Natural killer cell (primary cell): ENCODE measurements at regions not wholly inside any gene's neighbourhood (a gene's known extent, or its start where the extent isn't known, plus 50 kb on each side); places are given as distances from the start of the nearest gene placed in this dataset.

Source experiments
- ATAC-seq, 3 donors: fragments of 150-1000 bp in 2 of 3; fragments of 200-7000 bp in 1 of 3; cut with Tn5 transposase; 1 replicate in 1 of 3; 2 replicates in 2 of 3; pipeline ENCODE4 v1.10.0; 2021; ENCODE audit warnings: mild to moderate bottlenecking in 2 of 3, moderate library complexity in 2 of 3
- DNase-seq, 2 donors: peaks; one replicate each; pipeline versions ENCODE4 v3.0.0 to v3.0.0-alpha.2; 2013 to 2021; ENCODE audit warnings: mixed read lengths in 1 of 2
- H3K27ac ChIP-seq: one replicate; pipeline ENCODE4 v1.5.1; 2013; ENCODE audit warnings: mild to moderate bottlenecking, low read length
- H3K27me3 ChIP-seq: one replicate; pipeline ENCODE4 v1.6.1; 2013; ENCODE audit warnings: low read length; ENCODE audit not compliant: control insufficient read depth, insufficient read depth
- H3K36me3 ChIP-seq: one replicate; pipeline ENCODE4 v1.6.1; 2013; ENCODE audit warnings: low read length; ENCODE audit not compliant: control insufficient read depth, insufficient read depth
- H3K4me1 ChIP-seq: one replicate; pipeline ENCODE4 v1.6.1; 2013; ENCODE audit warnings: low read length; ENCODE audit not compliant: control insufficient read depth, insufficient read depth
- H3K4me3 ChIP-seq: one replicate; pipeline ENCODE4 v1.5.1; 2013; ENCODE audit warnings: low read length
- H3K9me3 ChIP-seq: one replicate; pipeline ENCODE4 v1.6.1; 2013; ENCODE audit warnings: low read length; ENCODE audit not compliant: control insufficient read depth, insufficient read depth
- H3K27ac Mint-ChIP-seq, 2 donors: one replicate each; pipeline ENCODE4 v1.8.0; 2022; ENCODE audit warnings: mild to moderate bottlenecking in 2 of 2, mixed read lengths in 2 of 2, moderate library complexity in 1 of 2
- H3K27me3 Mint-ChIP-seq, 2 donors: one replicate each; pipeline ENCODE4 v1.8.0; 2022; ENCODE audit warnings: low read depth in 2 of 2, mixed read lengths in 2 of 2
- H3K36me3 Mint-ChIP-seq: one replicate; pipeline ENCODE4 v1.8.0; 2022; ENCODE audit warnings: mixed read lengths
- H3K4me1 Mint-ChIP-seq, 2 donors: one replicate each; pipeline ENCODE4 v1.8.0; 2022; ENCODE audit warnings: mixed read lengths in 2 of 2
- H3K4me3 Mint-ChIP-seq: one replicate; pipeline ENCODE4 v1.8.0; 2022; ENCODE audit warnings: mild to moderate bottlenecking, moderate library complexity, mixed read lengths
- H3K9me3 Mint-ChIP-seq, 2 donors: one replicate each; pipeline ENCODE4 v1.8.0; 2022; ENCODE audit warnings: mixed read lengths in 2 of 2
- WGBS: methylation state at CpG from one replicate; pipeline ENCODE4 v1.1.7; 2013; ENCODE audit warnings: missing lambda C conversion rate; ENCODE audit not compliant: insufficient coverage; 5-methylcytosine and 5-hydroxymethylcytosine counted together
- intact Hi-C: fragments of 100-400 bp; cut with micrococcal nuclease; formaldehyde crosslinking; loops from one replicate; pipeline ENCODE4 v1.14.2; 2022
- TF ChIP-seq, protein P1 (sequence below): fragments of 200-600 bp; IDR thresholded peaks from one replicate; pipeline ENCODE4 v1.8.0; 2022; ENCODE audit warnings: antibody characterized with exemption

DNA sequence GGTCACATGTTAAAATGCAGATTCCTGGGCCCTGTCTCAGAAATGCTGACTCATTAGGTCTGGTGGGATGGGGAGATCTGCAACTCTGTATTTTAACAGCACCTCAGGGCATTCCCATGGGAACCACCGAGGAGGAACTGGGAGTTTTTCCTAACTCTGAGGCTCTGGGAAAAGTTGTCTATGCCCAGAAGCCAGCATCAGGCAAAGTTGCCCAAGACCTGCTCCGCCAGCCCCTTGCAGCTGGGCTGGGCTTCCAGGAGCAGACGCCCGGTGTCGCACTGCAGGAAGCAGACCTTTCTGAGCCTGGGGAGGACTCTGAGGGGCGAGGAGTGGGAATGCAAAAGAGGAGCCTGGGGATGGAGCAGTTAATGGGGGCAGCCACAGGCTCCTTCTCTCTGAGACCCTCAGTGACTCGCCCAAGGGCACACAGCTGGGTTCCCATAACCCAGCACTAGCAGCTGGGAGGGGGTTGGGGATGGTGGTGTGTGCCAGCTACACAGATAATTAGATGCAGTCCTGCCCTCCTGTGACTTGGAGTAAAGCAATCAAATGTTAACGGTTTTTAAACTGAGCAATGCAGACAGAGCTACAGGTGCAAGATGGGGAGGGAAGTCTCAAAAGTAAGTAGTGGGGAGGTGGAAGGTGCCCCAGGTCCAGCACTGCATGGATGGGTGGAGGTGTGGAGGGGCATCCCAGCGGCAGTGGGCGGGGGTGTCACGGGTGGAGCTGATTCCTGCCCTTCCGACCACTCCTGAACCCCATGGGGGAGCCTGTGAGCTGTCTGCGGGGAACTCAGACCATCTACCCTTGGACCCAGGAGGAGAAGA is 100.4 kb downstream of the LSM3 start:
- H3K27ac ChIP-seq = no peak overlapping the region
- no peak for DNase-seq
- ATAC-seq = no peak
- Mint-ChIP-seq H3K27ac (no peak overlapping the region), H3K9me3 (no peaks in the 10 kb centered on the region), H3K36me3 (no peaks in the 10 kb centered on the region), H3K4me1 (no peaks in the 10 kb centered on the region), H3K27me3 (no peaks in the 10 kb centered on the region), H3K4me3 (no peak overlapping the region)
- H3K4me1 ChIP-seq = no peaks in the 10 kb centered on the region
- H3K9me3 ChIP-seq = no peaks in the 10 kb centered on the region
- intact Hi-C loops = no loop called here
- H3K36me3 ChIP-seq = no peaks in the 10 kb centered on the region
- no peak overlapping the region for H3K4me3 ChIP-seq
- TF ChIP-seq, protein P1, sequence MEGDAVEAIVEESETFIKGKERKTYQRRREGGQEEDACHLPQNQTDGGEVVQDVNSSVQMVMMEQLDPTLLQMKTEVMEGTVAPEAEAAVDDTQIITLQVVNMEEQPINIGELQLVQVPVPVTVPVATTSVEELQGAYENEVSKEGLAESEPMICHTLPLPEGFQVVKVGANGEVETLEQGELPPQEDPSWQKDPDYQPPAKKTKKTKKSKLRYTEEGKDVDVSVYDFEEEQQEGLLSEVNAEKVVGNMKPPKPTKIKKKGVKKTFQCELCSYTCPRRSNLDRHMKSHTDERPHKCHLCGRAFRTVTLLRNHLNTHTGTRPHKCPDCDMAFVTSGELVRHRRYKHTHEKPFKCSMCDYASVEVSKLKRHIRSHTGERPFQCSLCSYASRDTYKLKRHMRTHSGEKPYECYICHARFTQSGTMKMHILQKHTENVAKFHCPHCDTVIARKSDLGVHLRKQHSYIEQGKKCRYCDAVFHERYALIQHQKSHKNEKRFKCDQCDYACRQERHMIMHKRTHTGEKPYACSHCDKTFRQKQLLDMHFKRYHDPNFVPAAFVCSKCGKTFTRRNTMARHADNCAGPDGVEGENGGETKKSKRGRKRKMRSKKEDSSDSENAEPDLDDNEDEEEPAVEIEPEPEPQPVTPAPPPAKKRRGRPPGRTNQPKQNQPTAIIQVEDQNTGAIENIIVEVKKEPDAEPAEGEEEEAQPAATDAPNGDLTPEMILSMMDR = no peak
- 72% methylated on average over 13 of the region's 13 CpGs for WGBS
- H3K27me3 ChIP-seq = no peaks in the 10 kb centered on the region

DNA sequence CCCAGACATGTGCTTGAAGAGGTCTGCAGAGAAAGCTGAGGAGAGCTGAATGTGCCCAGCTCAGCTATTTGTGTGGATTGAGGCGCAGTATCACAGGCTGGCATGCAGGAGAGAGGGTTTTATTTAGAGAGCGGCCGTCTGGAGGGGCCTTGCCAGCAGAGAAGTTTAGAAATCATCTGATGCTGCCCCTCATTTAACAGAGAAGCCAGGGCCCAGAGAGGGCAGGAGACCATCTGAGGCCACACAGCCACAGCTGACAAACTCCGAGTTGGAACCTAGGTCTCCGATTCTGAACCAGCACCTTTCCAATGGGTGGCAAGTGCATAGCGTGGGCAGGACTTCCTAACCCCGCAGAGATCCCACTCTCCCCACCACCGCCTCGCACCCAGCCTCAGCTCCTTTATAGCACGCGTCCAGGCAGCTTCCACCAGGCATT is 101.0 kb downstream of the LSM3 start:
- Histone ChIP-seq H3K4me3 (no peak overlapping the region), H3K4me1 (no peaks in the 10 kb centered on the region), H3K27ac (no peak overlapping the region), H3K27me3 (no peaks in the 10 kb centered on the region), H3K9me3 (no peaks in the 10 kb centered on the region), H3K36me3 (no peaks in the 10 kb centered on the region)
- 85% methylated on average over 11 of the region's 11 CpGs for WGBS
- H3K4me3 Mint-ChIP-seq = no peak overlapping the region
- intact Hi-C loops = no loop called here
- ATAC-seq = no peak
- no peak for DNase-seq
- H3K27ac Mint-ChIP-seq = no peak overlapping the region
- no peaks in the 10 kb centered on the region for H3K9me3 Mint-ChIP-seq
- no peaks in the 10 kb centered on the region for H3K4me1 Mint-ChIP-seq
- H3K27me3 Mint-ChIP-seq = no peaks in the 10 kb centered on the region
- no peaks in the 10 kb centered on the region for H3K36me3 Mint-ChIP-seq
- TF ChIP-seq, protein P1 = no peak

DNA sequence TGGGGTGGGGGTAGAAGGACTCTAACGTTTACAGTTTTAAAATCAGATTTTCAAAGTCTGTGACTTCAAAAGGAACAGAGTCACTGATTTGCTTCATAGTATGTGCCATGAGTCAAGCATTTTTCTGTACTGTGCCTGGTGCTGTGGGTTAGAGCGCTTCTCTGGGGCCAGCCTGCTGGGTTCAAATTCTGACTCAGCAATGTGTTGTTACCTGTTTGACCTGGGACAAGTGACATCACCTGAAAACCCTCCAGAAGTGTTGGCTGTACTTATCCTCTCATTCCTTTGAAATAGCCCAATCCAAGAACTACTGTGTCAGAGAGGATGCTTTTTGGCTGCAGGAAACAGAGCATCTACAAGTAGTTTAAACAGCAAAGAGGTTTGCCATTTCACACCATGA is 101.7 kb downstream of the LSM3 start:
- 75% methylated on average over 2 of the region's 2 CpGs for WGBS
- no peak for ATAC-seq
- Mint-ChIP-seq H3K27me3 (no peaks in the 10 kb centered on the region), H3K36me3 (no peaks in the 10 kb centered on the region), H3K4me3 (no peak overlapping the region), H3K4me1 (no peaks in the 10 kb centered on the region), H3K27ac (no peak overlapping the region), H3K9me3 (no peaks in the 10 kb centered on the region)
- H3K27ac ChIP-seq = no peak overlapping the region
- no peaks in the 10 kb centered on the region for H3K4me1 ChIP-seq
- intact Hi-C loops = no loop called here
- DNase-seq = no peak
- TF ChIP-seq, protein P1 = no peak
- H3K9me3 ChIP-seq = no peaks in the 10 kb centered on the region
- H3K4me3 ChIP-seq = no peak overlapping the region
- no peaks in the 10 kb centered on the region for H3K36me3 ChIP-seq
- H3K27me3 ChIP-seq = no peaks in the 10 kb centered on the region

DNA sequence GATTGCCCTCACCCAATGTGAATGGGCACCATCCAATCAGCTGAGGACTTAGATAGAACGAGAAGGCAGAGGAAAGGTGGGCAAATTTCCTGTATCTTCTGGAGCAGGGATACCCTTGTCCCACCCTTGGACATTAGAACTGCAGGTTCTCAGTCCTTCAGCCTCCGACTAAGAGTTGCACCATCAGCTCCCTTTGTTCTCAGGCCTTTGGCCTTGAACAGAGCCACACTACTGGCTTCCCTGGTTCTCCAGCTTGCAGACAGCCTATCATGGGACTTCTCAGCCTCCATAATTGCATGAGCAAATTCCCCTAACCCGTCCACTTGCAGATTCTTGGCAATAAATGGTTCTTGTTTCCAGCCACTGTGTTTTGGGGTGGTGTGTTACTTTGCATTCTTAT is 102.4 kb downstream of the LSM3 start:
- no peaks in the 10 kb centered on the region for H3K4me1 ChIP-seq
- TF ChIP-seq, protein P1 = no peak
- H3K27me3 Mint-ChIP-seq = no peaks in the 10 kb centered on the region
- H3K27me3 ChIP-seq = no peaks in the 10 kb centered on the region
- H3K4me1 Mint-ChIP-seq = no peaks in the 10 kb centered on the region
- no peak overlapping the region for H3K4me3 ChIP-seq
- H3K9me3 ChIP-seq = no peaks in the 10 kb centered on the region
- no peak overlapping the region for H3K27ac ChIP-seq
- DNase-seq (no peak), ATAC-seq (no peak)
- no peaks in the 10 kb centered on the region for H3K36me3 Mint-ChIP-seq
- no peaks in the 10 kb centered on the region for H3K36me3 ChIP-seq
- WGBS = 88% methylated on average over 2 of the region's 3 CpGs
- H3K9me3 Mint-ChIP-seq = no peaks in the 10 kb centered on the region
- H3K27ac Mint-ChIP-seq = no peak overlapping the region
- no peak overlapping the region for H3K4me3 Mint-ChIP-seq
- intact Hi-C loops = no loop called here
